Common myeloid progenitor, CD34-positive (primary cell): ENCODE measurements at regions not wholly inside any gene's neighbourhood (a gene's known extent, or its start where the extent isn't known, plus 50 kb on each side); places are given as distances from the start of the nearest gene placed in this dataset.

Experiments used
- CTCF ChIA-PET: fragments of 350-600 bp; sonication (Branson Sonifier 250); formaldehyde crosslinking; loops from one replicate; lab custom pipeline; 2021; ENCODE audit warnings: antibody characterized with exemption; lab: Charles Lee
- POLR2A ChIA-PET: fragments of 350-600 bp; sonication (Branson Sonifier 250); formaldehyde crosslinking; loops from one replicate; lab custom pipeline; 2021; ENCODE audit warnings: antibody characterized with exemption; lab: Charles Lee
- DNase-seq, 3 donors: peaks; one replicate each; pipeline versions ENCODE4 v3.0.0 to v3.0.0-alpha.2; 2013
- H3K27ac ChIP-seq, 2 experiments: 1 replicate in 1 of 2; 2 replicates in 1 of 2; pipeline ENCODE4 v1.7.0; 2013; ENCODE audit warnings: inconsistent platforms in 2 of 2, low read length in 2 of 2, mild to moderate bottlenecking in 2 of 2, low read depth in 1 of 2, moderate library complexity in 1 of 2; ENCODE audit not compliant: severe bottlenecking in 2 of 2, insufficient read depth in 1 of 2, poor library complexity in 1 of 2
- H3K27me3 ChIP-seq, 5 experiments: replicated peaks in 2 of 5; 1 replicate in 3 of 5; 2 replicates in 2 of 5; pipeline versions ENCODE4 v1.6.1 to v1.7.0; 2013; ENCODE audit warnings: low read length in 4 of 5, mild to moderate bottlenecking in 2 of 5, moderate library complexity in 2 of 5, inconsistent platforms in 1 of 5; ENCODE audit not compliant: insufficient read depth in 5 of 5, control insufficient read depth in 4 of 5
- H3K36me3 ChIP-seq, 4 experiments: 1 replicate in 2 of 4; 2 replicates in 2 of 4; pipeline versions ENCODE4 v1.6.1 to v1.7.0; 2013; ENCODE audit warnings: low read length in 3 of 4, control low read depth in 1 of 4, mild to moderate bottlenecking in 1 of 4; ENCODE audit not compliant: control insufficient read depth in 4 of 4, insufficient read depth in 4 of 4
- H3K4me1 ChIP-seq, 4 experiments: 1 replicate in 3 of 4; 2 replicates in 1 of 4; pipeline versions ENCODE4 v1.6.1 to v1.7.1; 2013; ENCODE audit warnings: low read length in 3 of 4, mild to moderate bottlenecking in 3 of 4, control low read depth in 1 of 4, inconsistent platforms in 1 of 4, moderate library complexity in 1 of 4; ENCODE audit not compliant: control insufficient read depth in 4 of 4, insufficient read depth in 4 of 4; ENCODE audit errors: control extremely low read depth in 1 of 4
- H3K4me3 ChIP-seq, 7 experiments: 1 replicate in 4 of 7; 2 replicates in 3 of 7; pipeline versions ENCODE4 v1.5.1 to v1.7.0; 2013; ENCODE audit warnings: mild to moderate bottlenecking in 7 of 7, low read length in 6 of 7, moderate library complexity in 6 of 7, inconsistent platforms in 2 of 7, low read depth in 2 of 7, control low read depth in 1 of 7; ENCODE audit not compliant: insufficient read depth in 4 of 7, control insufficient read depth in 1 of 7; ENCODE audit errors: extremely low read depth in 1 of 7
- H3K9me3 ChIP-seq, 5 experiments: 1 replicate in 4 of 5; 2 replicates in 1 of 5; pipeline versions ENCODE4 v1.6.1 to v1.7.1; 2013; ENCODE audit warnings: low read length in 4 of 5, mild to moderate bottlenecking in 2 of 5, inconsistent platforms in 1 of 5, low read depth in 1 of 5, moderate library complexity in 1 of 5; ENCODE audit not compliant: control insufficient read depth in 4 of 5, insufficient read depth in 2 of 5; ENCODE audit errors: control extremely low read depth in 1 of 5
- WGBS: methylation state at CpG from one replicate; pipeline ENCODE4 v1.1.5; 2013; ENCODE audit not compliant: insufficient coverage; 5-methylcytosine and 5-hydroxymethylcytosine counted together

- H3K27ac ChIP-seq = no peak overlapping the region
These were observed 196.9 kb upstream of the GRID2 start for GRCh38 chr4:92106816-92107215.

GRCh38 chr4:92111493-92111892, 192.3 kb upstream of the GRID2 start:
- no peaks in the 10 kb centered on the region for H3K27me3 ChIP-seq
- H3K27ac ChIP-seq = no peak overlapping the region
- ChIA-PET POLR2A (no interaction called here), CTCF (no interaction called here)
- WGBS = no CpG with 5 or more reads among the region's 2 CpGs
- no peaks in the 10 kb centered on the region for H3K9me3 ChIP-seq
- no peaks in the 10 kb centered on the region for H3K4me1 ChIP-seq
- H3K4me3 ChIP-seq = no peak overlapping the region
- no peak for DNase-seq
- H3K36me3 ChIP-seq = no peaks in the 10 kb centered on the region

More at GRCh38 chr4:92106816-92107215, 196.9 kb upstream of the GRID2 start:
- Histone ChIP-seq H3K36me3 (no peaks in the 10 kb centered on the region), H3K4me1 (no peaks in the 10 kb centered on the region), H3K9me3 (no peaks in the 10 kb centered on the region), H3K27me3 (no peaks in the 10 kb centered on the region), H3K4me3 (no peak overlapping the region)
- WGBS = 100% methylated on average over 1 of the region's 2 CpGs
- POLR2A ChIA-PET = no interaction called here
- CTCF ChIA-PET = no interaction called here
- no peak for DNase-seq

- 100% methylated on average over 1 of the region's 2 CpGs for WGBS
- DNase-seq = no peak
- H3K4me3 ChIP-seq = no peak overlapping the region
- ChIA-PET POLR2A (no interaction called here), CTCF (no interaction called here)
- H3K9me3 ChIP-seq = no peaks in the 10 kb centered on the region
- H3K36me3 ChIP-seq = no peaks in the 10 kb centered on the region
- H3K4me1 ChIP-seq = no peaks in the 10 kb centered on the region
- H3K27me3 ChIP-seq = no peaks in the 10 kb centered on the region
- no peak overlapping the region for H3K27ac ChIP-seq
These were observed 191.0 kb upstream of the GRID2 start for GRCh38 chr4:92112805-92113204.

GRCh38 chr4:92120810-92121498, 182.8 kb upstream of the GRID2 start:
- Histone ChIP-seq H3K36me3 (no peaks in the 10 kb centered on the region), H3K27me3 (no peaks in the 10 kb centered on the region), H3K9me3 (no peaks in the 10 kb centered on the region), H3K4me1 (no peaks in the 10 kb centered on the region), H3K4me3 (no peak overlapping the region), H3K27ac (no peak overlapping the region)
- POLR2A ChIA-PET = no interaction called here
- CTCF ChIA-PET = no interaction called here
- 97% methylated on average over 6 of the region's 6 CpGs for WGBS
- no peak for DNase-seq

GRCh38 chr4:92122911-92123310, 180.9 kb upstream of the GRID2 start:
- 89% methylated on average over 3 of the region's 3 CpGs for WGBS
- ChIA-PET POLR2A (no interaction called here), CTCF (no interaction called here)
- Histone ChIP-seq H3K27me3 (no peaks in the 10 kb centered on the region), H3K36me3 (no peaks in the 10 kb centered on the region), H3K9me3 (no peaks in the 10 kb centered on the region), H3K4me1 (no peaks in the 10 kb centered on the region), H3K4me3 (no peak overlapping the region), H3K27ac (no peak overlapping the region)
- no peak for DNase-seq

GRCh38 chr4:92128676-92129075, 175.1 kb upstream of the GRID2 start:
- no peak for DNase-seq
- ChIA-PET CTCF (interaction anchor here (1.1 kb wide), 1 partner anchor 10 kb away, joined by 3 read pairs; no protein-coding TSS in a partner anchor), POLR2A (no interaction called here)
- no peaks in the 10 kb centered on the region for H3K4me1 ChIP-seq
- no peak overlapping the region for H3K4me3 ChIP-seq
- H3K27me3 ChIP-seq = no peaks in the 10 kb centered on the region
- H3K36me3 ChIP-seq = no peaks in the 10 kb centered on the region
- 100% methylated on average over 1 of the region's 1 CpG for WGBS
- H3K9me3 ChIP-seq = peaks cover 0 to 3% (median 2%) of the 10 kb centered on the region in 5 experiments
- no peak overlapping the region for H3K27ac ChIP-seq

GRCh38 chr4:92129408-92129994, 174.3 kb upstream of the GRID2 start:
- Histone ChIP-seq H3K4me3 (no peak overlapping the region), H3K36me3 (no peaks in the 10 kb centered on the region), H3K9me3 (peaks cover 0 to 3% (median 2%) of the 10 kb centered on the region in 5 experiments), H3K4me1 (no peaks in the 10 kb centered on the region), H3K27me3 (no peaks in the 10 kb centered on the region), H3K27ac (no peak overlapping the region)
- DNase-seq = no peak
- ChIA-PET CTCF (interaction anchor here (1.1 kb wide), 1 partner anchor 9 kb away, joined by 3 read pairs; no protein-coding TSS in a partner anchor), POLR2A (no interaction called here)
- 97% methylated on average over 5 of the region's 5 CpGs for WGBS
